HUDEP-2 (cell line): ENCODE measurements at regions not wholly inside any gene's neighbourhood (a gene's known extent, or its start where the extent isn't known, plus 50 kb on each side); places are given as distances from the start of the nearest gene placed in this dataset.

Experiments
- DNase-seq, 76 experiments: peaks; one replicate each; lab custom pipeline; 2025; ENCODE audit not compliant: unreplicated experiment in 76 of 76; lab: John Stamatoyannopoulos, UW

DNA sequence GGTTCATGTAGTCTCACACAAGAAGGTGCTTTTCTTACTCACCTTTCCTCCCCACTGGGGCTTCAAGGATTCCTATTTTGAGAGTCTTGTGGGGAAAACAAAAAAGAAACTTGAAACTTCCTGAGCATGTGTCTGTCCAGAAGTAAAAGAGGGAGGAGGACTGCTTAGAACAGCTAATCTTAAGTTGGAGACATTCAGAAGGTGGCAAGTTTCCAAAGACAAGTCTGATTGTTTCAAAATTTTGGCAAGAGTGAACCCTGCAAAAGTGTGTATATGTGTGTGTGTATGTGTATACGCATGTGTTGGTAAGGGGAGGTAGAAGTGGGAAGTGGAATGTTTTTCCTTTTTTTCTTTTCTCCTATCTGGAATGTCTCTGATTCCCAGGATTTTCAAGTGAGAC is 189.0 kb upstream of the FRMPD4 start:
- DNase-seq, result no peak

DNA sequence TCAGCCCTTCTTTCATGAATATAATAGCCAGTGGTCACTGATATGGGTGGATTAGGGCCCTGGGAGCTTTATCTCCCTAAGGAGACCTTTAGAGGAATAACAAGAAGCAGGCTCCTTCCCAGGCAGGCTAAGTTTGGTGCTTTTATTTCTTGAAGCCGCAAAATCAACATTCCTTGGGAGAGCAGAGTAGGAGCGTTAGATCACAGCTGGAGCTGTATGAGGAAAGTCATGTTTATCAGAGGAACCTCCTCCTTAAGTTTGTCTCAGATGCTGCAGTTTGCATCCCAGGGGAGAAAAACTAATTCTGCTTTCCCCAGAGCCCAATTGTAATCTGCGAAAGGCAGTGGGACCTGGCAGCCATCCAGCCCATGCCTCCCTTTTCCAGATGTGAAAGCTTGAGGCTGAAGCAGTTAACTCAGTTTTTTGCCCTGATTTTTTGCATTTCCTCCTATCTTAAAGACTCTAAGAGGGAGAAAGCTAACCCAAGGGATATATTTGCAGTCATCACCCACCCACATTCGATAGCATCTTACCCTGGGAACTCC is 186.0 kb upstream of the FRMPD4 start:
- DNase-seq, result no peak

DNA sequence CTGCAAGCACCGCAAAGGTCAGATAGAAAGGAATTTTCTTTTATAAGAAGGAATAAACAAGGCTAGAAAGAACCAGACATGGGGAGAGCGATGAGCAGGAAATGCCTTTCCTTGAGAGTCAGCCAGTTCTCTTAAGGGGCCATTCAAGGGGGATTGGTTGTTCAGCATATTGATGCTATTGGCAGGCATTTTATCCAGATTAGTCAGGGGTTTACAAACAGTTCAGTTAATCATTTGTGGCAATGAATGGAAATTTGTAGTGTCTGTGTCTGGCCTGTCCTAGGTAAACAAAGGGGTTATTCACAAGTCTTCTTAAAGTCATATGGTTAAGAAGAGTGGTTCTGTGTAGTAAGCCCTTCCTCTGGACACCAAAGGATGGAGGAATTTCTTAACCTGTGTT is 184.7 kb upstream of the FRMPD4 start:
- no peak for DNase-seq

DNA sequence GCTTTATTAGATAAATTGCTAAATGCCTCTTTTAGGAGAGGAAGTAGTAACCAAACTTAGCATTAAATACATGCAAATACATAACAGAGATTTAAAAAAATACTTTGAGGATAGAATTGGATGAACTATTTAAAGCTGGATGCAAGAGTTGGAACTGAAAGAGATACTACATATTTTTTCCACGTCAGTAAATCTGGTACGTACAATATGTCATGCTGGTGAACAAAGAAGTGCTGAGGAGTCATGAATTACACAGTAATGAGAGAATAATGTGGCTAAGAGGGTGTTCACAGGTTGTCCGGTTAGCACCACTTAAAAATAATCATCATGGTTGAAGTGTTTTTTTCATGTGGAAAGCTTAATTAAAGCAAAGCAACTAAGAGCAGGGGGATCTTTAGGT is 184.1 kb upstream of the FRMPD4 start:
- DNase-seq, result no peak

DNA sequence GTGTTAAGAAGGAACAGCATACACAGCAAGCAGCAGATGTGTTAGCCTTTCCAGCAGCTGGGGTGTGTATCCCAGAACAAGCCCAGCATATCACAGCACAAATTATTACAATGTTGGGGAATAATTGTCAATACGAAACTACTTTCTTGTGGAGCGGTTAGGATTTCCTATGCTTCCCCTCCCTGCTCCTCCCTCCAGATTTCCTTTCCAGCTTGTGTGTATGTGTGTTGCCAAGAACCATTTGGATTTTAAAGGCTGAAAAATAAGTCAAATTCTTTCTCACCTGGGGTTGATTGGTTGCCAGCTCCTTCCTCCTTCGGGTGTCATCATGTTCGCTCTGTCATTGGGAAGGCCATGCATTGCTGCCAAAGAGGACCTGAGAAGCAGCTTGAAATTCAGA is 178.2 kb upstream of the FRMPD4 start:
- DNase-seq, result no peak

DNA sequence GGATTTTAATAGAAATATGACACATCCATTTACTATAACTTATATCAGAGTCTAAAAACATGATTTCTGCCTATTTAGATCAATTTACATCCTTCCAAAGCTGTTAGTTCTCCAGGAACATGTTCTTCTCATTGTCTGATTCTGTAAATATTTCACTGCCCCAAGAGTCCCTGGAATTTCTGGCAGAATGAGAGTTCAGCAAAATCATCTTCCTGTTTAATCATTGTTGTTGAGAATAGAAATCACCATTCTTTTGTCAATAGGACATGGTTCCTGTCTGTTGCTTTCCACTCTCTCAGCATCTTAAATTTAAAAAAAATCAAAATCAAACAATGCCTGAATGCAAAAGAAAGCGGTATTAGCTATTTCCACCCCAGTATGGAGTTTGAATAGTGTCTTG is 172.8 kb upstream of the FRMPD4 start:
- DNase-seq, result no peak

DNA sequence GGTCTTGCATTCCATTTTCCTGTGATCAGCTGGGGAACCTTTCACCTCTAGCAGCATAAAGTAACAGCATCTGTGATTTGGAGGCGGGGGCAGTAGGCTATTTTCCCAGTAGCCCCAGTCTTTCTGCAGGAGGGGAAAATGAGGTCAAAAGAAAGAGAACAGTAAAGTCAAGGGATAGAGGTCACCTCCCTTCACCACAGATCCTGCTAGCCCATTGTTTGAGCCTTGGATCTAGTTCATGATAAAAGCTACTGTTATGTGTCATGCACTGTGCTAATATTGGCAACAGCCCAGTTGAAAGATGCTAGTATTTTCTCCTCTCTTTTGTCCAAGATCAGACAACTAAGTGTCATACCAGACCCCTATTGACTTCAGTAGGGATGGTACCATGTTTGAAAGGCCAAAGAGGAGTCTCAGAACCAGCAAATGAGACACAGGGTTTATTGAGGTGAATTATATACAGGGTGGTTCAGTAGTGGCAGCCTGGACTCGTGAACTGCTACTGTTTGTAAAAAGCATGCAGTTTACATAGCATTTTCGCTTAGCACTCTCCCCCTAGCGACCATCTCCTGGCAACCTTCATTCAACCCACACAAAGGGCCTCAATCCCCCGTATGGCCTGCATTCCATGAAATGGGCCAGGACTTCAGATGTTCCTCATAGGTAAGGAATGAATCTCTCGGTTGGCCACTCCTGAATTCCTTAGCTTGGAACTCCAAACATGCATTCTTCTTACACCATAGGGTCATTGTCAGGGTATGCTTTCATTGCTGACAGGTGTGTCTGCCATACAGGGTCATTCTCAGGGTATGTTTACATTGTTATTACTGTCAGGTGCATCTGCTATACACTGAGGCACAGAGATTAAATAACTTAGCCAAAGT is 170.0 kb upstream of the FRMPD4 start:
- DNase-seq, result no peak

DNA sequence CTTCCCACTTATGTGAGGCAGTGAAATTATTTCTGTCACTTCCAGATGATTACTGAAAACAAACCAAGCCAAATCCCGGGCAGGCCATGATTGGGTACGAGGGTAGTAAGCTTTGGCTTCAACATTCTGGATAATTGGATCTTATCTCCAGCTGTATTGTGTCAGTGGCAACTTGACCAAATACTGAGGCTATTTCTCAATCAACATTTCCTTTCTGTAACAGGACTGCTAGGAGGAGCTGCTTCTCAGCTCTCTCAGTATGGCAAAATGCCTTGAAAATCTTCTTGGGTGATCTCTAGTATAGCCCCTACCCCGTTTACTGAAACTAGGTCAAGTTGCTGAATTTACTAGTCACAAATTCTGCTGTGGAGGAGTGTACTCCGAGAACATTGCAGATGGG is 169.3 kb upstream of the FRMPD4 start:
- no peak for DNase-seq

DNA sequence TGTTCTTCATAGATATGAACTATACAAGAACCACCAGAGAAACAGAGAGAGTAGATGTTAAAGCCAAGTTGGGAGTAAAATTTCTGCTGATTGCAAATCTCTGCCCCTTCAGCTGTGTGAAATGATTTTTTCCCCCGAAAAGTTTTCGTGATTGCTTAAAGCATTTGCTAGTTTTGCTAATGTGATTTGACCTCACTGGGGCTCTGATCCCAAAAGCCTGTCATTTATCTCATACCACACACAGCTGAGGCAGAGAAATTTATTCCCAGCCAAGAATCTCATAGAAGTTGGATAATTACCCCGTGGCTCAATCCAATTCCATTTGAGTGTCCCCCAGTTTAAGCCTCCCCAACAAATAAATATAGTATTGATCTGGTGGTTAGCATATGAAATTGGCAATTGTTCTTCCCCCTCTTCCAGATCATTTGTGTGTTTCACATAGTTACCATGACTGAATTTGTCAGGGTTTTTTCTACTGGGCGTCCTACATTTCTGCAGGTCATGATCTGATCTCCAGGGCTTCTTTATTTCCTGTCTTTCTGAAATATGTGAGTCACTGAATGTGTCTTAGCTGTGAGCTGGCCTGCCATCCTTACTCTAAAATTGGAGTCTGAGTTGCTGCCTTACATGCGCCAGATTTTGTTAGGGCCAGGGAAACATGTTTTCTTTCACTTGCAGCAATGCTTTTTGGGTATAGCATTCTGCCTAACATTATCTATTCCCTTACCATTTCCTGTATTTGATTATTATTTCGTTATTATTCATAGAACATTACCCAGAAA is 167.5 kb upstream of the FRMPD4 start:
- no peak for DNase-seq

DNA sequence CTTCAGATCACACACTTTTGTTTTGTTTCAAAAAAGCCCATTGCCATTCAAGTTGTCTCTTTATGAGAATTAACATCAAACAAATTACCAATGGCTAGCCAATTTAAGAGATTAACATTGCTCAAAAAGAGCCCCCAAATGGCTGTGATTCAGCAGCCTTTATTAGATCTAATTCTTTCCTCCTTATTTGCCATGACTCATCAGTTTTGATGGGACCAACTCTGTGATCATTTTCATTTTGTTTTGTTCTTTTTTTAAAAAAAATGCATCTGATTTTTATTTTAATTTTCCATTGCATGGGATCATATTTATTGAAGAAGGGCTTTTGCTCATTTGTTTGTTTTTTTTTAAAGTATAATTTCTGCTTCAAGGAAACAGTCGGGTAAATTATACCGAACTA is 161.6 kb upstream of the FRMPD4 start:
- DNase-seq, result no peak

DNA sequence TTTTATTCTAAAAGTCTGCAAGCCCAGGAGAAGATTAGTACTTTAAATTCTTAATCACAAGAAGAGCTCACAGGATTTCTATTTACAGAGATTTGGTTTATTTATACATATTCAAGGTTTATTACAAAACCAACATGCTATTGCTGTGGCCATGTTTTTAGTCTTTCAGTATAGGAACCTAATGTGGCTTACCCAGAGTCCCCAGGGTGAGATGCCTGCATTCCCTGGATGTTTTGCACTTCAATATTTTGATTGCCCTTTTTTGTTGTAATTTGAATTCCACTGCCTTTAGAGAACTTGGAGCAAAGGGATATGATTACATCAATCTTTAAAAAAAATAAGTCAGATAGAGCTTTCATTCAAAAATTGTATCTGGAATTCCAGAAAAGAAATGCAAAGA is 146.0 kb upstream of the FRMPD4 start:
- DNase-seq, result no peak

DNA sequence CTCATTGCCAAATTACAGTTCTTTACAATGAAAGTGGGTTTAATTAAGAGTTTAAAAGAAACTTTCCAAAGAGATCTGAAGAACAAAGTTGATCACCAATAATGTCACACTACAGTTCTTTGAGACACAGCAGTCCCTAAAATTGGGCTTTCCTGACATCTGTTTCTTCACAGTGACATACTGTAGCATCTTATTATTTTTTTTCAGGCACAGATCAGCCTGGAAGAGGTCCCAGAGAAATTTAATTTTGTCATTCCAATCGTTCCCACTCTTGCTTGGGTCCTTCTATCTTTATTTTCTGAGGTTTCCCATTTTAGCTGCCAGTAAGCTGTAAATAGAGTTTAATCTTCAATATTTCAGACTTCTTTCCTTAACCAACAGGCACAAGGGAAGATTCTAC is 143.1 kb upstream of the FRMPD4 start:
- no peak for DNase-seq

DNA sequence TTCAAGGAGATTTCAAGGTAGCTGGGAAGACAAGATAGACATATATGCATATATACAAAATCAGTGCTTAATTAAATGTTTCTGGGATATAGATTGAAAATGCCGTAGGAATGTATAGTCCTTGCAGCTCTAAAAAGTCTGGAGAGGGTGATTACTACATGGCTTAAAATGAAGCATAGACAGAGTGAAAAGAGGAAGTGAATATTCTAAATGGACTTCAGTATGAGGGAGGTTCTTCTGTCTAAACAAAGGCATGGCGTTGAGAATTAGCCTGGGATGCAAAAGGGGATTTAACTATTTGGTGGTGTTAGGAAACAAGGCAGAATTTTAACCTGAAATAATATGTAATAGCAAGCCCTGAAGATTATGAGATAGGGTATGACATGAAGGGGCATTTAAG is 141.5 kb upstream of the FRMPD4 start:
- DNase-seq, result no peak

DNA sequence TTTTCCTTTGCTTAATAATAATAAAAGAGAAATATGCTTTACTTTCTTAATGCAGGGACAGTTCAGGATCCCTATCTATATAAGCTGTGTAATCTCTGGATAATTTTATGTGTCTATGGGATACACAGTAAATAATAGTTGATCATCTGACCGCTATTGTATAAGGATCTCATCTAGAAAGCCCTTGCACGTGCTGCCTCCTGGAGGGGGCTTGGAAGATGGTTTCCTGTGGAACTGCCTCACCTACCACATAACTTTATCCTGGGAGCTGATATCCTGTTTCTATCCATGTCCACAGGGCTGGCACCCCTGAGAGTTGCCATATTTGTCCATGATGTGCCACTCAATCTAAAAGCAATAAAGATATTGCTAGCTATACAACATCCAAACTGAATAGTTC is 139.3 kb upstream of the FRMPD4 start:
- no peak for DNase-seq

DNA sequence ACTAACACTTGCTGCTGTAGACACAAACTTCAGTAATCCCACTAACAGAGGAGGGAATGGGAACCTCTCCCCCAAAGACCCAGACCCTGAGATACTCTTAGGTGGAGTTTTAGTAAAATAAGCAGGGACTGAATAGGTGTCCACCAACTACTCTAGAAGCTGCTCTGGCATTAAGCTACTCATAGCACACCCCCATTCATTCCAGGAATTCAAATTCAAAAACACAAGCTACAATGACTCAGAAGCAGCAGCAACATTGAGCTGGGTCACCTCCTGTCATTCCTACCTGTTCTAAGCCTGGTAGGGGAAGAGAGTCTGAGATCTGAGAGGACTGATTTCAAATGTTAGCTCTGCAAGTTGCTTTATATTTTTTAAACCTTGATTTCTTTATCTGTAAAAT is 135.4 kb upstream of the FRMPD4 start:
- no peak for DNase-seq

DNA sequence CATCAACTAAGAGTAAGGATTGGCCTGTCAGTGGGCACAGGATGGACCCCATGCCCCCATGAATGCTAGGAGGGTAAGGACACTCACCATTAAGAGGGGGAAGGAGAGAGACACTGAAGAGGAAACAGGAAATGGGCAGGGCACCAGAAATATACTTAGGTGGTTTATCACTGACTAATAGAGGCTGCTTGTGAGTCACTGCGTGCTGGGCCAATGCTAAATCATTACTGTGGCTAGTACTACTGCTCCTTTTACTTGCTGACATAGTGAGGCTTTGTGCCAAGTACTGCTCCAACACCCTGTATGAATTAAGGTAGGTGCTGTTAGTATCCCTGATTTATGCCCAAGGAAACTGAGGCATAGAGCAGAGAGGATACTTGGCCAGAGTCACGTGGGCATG is 130.4 kb upstream of the FRMPD4 start:
- no peak for DNase-seq

DNA sequence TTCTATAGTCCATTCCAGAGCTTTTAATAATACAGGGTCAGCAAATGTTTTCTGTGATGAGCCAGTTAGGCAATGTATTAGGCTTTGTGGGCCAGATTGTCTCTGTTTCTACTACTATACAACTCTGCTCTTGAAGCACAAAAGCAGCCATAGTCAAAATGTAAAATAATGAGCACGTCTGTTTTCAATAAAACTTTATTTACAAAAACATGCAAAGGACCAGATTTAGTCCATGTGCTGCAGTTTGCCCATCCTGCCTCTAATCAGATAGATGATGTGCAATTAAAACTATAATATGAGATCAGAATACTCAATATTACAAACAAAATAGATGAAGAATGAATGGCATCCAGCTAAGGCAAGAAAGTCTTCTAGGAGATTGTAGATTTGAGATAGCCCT is 127.8 kb upstream of the FRMPD4 start:
- no peak for DNase-seq

DNA sequence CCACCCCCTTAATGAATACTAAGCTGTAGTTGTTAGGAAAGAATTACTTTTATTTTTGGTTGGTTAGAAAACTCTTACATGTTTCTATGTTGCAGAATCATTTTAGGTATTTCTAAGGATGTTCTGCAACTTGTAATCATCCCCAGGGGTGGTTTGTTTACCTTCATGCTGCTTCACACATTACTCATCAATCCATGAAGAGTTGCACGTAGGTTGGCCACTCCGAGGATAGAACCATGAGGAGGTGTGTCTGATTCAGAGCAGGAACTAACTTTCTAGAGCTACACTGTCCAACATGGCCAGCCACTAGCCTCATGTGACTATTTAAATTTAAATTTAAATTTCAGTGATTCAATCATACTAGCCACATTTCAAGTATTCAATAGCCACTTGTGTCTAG is 127.2 kb upstream of the FRMPD4 start:
- DNase-seq, result no peak

DNA sequence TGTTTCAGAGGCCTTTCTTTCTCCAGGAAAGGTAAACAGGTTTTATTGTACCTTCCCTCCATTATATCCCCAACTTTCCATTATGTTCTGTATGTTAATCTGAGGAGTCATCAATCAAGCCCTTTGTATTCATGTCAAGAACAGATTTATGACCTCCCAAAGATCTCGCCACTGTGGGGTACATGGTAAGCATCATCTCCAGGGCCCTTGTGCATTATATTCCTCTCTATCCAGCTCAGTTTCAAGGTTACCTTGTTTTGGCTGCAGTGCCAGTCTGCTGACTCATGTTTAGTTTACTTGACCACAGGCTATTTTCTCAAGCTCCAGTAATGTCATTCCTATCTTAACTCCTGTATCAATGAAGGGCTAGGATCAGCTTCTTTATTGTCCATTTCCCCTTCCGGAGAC is 125.1 kb upstream of the FRMPD4 start:
- DNase-seq, result no peak

DNA sequence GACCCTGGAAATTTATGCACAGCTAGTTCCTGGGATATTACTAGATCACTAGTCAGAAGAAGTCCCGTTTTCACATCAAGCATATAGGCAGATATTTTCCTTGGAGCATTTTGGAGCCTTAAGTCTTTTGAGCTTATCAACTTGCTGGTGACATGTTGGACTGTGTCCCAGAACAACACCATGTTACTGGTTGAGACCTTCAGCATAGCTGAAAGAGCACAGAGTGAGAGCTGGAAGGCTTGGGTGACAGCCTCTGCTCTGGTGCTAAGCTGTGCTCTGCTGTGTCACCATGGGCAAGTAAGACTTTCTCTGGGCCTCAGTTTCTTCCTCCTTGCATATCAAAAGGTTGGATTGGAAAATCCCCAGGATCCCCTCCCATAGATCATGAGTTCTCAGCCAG is 116.6 kb upstream of the FRMPD4 start:
- no peak for DNase-seq

DNA sequence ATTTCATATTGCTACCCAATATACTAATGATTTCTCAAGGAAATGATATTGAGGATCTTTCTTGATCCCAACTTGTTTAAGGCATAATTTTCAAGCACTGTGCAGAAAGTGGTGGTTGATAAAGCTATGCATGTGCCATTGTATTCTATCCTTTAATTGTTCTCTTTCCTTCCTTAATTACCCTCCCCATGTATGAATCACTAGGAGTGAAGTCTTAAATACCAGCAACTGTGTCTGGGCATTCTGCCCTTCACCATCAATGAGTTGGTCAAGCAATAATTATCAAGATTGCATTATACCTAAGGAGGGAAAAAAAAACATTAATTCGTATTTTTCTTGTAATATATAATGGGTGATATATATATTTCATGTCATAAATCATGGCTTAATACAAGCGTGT is 111.8 kb upstream of the FRMPD4 start:
- no peak for DNase-seq

DNA sequence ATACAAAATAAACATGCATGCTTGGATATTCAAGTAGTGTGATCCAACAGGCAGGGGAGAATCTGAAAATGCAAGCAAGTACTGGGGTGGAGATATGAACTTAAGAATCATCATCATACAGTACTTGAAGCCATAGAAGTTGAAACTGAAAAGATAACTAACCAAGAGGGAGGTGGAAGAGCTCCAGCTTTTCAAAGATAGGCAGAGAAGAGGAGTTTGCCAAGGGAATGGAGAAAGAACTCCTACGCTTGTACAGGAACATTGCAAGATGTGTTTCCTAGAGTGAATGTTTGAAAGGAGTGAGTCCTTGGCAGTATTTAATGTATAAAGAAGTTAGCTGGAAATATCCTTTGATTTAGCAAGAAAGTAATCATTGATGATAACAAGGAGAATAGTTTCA is 106.2 kb upstream of the FRMPD4 start:
- DNase-seq, result no peak
